HG03558 (cell line): ENCODE measurements at regions not wholly inside any gene's neighbourhood (a gene's known extent, or its start where the extent isn't known, plus 50 kb on each side); places are given as distances from the start of the nearest gene placed in this dataset.
"Not testable (repeated sequence)": the region's sequence is repeated elsewhere in the genome, so short reads cannot be mapped to it uniquely, and the experiment has no call there.

Experiments
- ATAC-seq: cut with Tn5 transposase; IDR thresholded peaks from one replicate; pipeline ENCODE4 v1.9.1; 2021; ENCODE audit warnings: moderate number of reproducible peaks; ENCODE audit not compliant: unreplicated experiment; ENCODE audit errors: extremely low read depth

- no peak for ATAC-seq
Measured at GRCh38 chr3:43818229-43818628, 127.5 kb downstream of the ABHD5 start.

GRCh38 chr3:43838009-43838758, 147.4 kb downstream of the ABHD5 start:
- ATAC-seq: no peak

- no peak for ATAC-seq
Measured at GRCh38 chr3:43838877-43839276, 148.1 kb downstream of the ABHD5 start.

GRCh38 chr3:43843386-43843785, 152.6 kb downstream of the ABHD5 start:
- ATAC-seq: no peak

GRCh38 chr3:43844757-43845156, 154.0 kb downstream of the ABHD5 start:
- no peak for ATAC-seq

- ATAC-seq: not testable (repeated sequence)
Measured at GRCh38 chr3:43845553-43845952, 154.8 kb downstream of the ABHD5 start.

GRCh38 chr3:43852066-43852465, 161.3 kb downstream of the ABHD5 start:
- no peak for ATAC-seq

- ATAC-seq: no peak
Measured at GRCh38 chr3:43854283-43854682, 163.5 kb downstream of the ABHD5 start.

- ATAC-seq: no peak
Measured at GRCh38 chr3:43854916-43855315, 164.2 kb downstream of the ABHD5 start.

- no peak for ATAC-seq
Measured at GRCh38 chr3:43855674-43856299, 165.0 kb downstream of the ABHD5 start.

- no peak for ATAC-seq
Measured at GRCh38 chr3:43856351-43856750, 165.6 kb downstream of the ABHD5 start.

- no peak for ATAC-seq
Measured at GRCh38 chr3:43856761-43857160, 166.0 kb downstream of the ABHD5 start.

- ATAC-seq: no peak
Measured at GRCh38 chr3:43857361-43858293, 166.9 kb downstream of the ABHD5 start.

- no peak for ATAC-seq
Measured at GRCh38 chr3:43858294-43858701, 167.6 kb downstream of the ABHD5 start.

GRCh38 chr3:43859766-43860165, 169.0 kb downstream of the ABHD5 start:
- no peak for ATAC-seq

GRCh38 chr3:43861635-43862034, 170.9 kb downstream of the ABHD5 start:
- ATAC-seq: no peak

- no peak for ATAC-seq
Measured at GRCh38 chr3:43862470-43862869, 171.7 kb downstream of the ABHD5 start.

- no peak for ATAC-seq
Measured at GRCh38 chr3:43862992-43863805, 172.5 kb downstream of the ABHD5 start.

GRCh38 chr3:43863966-43864933, 173.5 kb downstream of the ABHD5 start:
- ATAC-seq: no peak
